MV-4-11 (cell line): ENCODE measurements at regions not wholly inside any gene's neighbourhood (a gene's known extent, or its start where the extent isn't known, plus 50 kb on each side); places are given as distances from the start of the nearest gene placed in this dataset.

Experiments
- DNase-seq: peaks from one replicate; lab custom pipeline; 2025; lab: John Stamatoyannopoulos, UW

DNA sequence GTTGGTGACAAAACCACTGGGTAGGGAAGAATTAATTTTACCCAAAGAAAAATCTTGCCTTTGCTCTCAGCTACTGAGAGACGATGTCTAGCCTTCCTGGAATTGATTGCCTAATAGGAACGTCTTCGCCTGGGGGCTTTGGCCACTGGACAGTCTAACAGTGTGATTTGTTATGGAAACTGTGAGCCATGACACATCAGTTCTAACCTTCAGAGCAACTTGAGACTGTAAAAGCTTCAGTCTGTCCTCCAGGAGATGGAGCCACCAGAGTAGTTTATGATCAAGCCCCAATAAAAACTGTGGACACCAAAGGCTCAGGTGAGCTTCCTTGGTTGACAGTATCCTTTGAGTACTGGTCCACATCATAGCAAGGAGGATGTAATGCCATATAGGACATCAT, 235.8 kb upstream of the TMCO5A start:
- DNase-seq: no peak

DNA sequence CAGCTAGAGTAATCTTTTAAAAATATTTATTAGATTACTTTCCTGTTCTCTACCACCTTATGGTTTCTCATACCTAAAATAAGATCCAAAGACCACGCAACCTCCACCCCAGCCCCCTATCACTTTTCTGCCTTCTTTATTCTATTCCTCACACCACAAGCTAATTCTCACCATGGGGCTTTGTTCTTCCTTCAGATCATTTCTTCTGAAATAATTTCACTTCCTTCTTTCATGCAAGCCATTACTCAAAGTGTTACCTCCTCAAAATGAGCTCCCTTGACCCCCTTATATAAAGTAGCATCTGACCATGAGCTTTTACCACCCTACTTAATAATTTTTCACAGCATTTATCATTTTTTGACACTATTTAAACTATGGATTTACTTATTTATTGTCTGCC, 233.2 kb upstream of the TMCO5A start:
- DNase-seq: peak; percentile 25

DNA sequence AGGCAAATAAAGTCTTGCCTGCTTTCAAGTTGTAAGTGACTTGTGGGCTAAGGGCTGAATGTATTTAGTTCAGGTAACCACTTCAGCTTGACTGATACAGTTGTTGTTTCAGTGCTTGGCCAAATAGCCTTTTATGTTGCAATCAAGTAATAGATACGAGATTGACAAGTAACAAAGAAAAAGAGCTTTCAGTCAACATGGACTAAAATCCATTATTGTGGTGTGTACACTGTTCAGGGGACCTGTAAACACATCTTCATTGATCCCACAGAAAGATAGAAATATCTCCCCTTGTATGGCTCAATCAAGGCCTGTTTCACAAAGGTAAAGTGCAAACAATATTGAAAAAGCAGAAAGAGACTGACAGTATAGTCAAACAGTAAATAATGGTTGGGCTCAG, 224.8 kb upstream of the TMCO5A start:
- no peak for DNase-seq

DNA sequence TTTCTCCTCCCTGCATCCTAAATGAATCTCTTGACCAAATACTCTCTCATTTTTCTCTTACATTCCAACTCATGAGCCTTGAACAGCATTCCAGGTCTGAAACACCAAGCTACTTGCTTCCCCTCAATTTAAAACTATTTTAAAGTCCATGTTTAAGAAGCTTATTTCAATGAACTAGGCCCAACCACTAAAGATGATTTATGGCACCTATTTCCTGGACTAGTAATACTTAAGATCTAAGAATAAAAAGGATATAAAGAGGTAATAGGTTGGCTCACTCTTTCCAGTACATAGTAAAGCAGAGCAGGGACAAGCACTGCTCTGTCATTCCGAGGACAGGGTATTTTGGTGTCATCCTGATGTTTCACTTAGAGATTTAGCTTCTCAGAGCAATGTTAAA, 219.3 kb upstream of the TMCO5A start:
- DNase-seq: no peak

DNA sequence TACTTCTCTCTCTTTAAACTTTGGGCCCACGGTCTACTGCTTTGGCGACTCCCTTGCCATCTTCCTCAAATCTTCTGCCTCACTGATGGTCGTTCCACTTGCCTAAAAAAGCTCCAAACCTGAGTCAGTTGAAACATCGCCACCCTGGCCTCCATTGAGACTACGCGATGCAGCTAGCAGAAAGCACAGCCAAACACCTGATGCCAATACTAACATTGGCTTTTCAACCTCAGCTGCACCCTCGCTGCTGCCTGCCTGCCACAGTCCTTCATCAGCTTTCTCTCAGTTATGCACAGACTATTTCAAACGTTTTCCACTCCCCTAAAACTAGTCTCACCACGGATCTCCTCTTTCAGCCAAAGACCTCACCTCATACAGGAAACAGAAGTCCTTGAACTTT, 214.2 kb upstream of the TMCO5A start:
- DNase-seq: no peak

DNA sequence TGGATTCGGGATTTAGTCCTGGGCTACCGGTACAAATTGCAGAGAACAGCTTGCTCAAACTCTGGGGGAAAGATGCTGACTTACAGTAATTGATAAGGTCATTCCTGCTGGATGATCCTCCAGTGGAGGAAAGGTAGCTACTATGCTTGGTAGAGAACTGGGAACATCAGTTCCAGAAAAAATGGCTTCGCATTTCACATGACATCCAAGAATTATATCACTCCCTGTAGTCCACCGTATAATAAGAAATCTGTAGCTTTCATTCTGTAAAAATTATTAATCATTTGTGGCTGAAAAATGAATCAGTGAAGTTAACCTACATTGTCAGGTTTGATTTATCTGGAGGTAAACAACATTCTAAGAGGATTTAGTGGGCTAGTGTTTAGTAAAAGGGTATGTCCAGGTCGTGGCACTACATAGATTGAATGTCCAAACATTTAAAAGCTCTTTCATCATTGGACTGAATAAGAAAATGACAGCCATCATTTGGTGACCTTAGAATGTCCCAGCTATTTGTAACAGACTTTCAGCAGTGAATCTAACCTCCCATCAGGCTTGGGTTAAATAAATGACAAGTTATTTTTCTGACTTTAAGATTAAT, 203.2 kb upstream of the TMCO5A start:
- no peak for DNase-seq

DNA sequence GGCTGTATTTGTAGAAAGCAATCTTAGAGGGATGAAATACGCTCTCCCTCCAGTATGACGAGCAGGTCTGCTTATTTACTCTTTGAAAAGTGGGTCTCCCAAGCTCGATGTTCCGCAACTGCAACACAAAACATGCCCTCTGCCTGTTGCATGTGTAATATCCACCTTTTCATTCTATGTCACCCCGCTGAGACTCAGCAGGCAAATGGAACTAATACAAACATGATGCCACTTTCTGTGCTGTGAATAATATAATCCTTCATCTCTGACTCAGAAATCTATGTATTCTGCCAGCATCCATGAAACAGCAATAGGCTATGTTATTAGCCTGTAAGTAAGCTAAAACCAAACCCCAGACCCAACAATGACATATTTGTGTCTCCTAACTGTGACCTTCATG, 200.8 kb upstream of the TMCO5A start:
- no peak for DNase-seq

DNA sequence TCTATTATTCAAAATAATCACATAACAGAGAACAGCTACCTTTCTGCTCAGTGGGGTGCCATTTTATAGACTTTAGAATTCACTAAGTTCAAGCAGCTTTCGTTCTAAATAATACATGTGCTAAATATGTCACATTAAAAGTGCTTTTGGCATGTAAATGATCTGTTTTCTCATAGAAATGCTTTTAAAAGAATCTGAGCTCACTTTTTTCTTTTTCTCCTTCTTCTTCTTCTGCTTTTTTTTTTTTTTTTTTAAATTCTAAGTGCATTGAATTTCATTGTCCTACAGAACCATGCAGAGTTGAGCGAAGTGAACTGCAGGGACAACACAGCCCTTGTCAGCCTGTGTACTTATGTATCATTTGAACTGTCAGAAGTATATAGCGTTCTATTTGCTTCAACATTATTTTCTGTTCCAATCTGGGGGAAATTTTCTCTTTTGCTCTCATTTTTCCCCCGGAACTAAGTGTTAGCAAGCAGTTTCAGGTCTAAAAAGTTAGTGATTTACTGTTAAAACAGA, 193.8 kb upstream of the TMCO5A start:
- no peak for DNase-seq

DNA sequence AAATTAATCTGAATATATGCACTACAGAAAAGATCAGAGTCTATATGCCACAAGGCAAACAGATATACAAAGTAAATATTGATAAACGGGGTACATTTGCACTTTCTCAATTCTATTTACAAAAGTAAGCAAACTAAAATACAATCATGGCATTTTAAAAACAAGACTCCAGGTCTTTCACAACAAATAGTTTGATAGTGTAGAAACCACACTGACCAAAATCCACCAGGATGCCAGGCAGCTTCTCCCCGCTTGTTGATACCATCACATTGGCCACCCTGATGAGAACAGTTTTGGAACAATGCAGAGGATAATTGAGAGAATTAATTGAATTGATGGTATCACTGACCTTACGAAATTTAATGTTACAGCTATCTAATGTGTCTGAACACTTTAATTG, 190.6 kb upstream of the TMCO5A start:
- no peak for DNase-seq

DNA sequence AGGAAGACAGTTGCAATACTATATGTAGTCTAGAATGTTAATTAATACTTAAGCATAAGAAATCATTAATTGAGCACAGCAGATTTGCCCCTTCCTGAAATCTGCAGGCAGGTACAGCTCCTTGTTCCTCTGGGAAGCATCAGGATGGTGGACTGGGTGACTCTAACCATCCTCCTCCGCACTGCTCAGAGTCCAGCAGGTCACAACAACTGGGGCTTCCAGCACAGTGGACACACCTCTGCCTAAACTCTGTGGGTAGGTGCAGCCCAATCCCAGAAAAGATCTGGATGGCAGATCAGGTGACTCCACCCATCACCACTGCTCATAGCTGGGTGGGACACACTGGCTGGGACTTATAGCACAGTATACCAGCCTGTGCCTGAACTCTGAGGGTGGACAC, 189.9 kb upstream of the TMCO5A start:
- DNase-seq: no peak

DNA sequence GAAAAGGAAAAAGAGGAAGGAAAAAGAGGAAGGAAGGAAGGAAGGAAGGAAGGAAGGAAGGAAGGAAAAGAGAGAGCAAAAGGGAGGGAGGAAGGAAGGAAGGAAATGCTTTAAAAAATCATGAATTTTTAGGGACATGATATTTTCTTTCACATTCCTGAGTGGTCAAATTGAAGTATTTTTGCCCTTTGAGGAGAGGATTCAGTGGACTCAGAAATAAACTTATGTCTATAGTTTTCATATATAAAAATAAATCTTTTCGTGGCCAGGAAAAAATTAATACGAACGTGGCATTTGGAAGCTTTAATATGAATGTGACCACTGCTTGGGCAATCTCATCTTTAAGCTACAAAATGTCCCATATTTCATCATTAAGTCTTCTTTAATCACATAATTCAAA, 183.0 kb upstream of the TMCO5A start:
- DNase-seq: no peak

DNA sequence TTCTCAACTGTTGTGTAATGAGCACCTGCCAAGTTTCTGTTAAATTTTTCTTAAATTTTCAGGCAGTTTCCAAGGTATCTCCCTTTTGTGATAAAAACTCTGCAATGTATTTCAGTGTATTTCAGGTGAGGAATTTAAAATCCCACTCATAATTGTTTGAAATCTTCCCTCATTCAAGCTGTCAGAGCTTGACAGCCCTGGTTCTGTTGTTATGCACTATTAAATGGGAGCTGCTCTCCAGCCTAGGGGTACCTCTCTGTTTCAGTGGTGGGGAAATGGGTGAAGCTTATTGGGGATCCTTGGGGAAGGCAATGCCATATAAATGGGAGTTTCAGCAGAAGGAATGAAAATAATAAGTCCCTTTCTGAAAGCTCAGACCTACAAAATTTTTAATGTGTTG, 178.0 kb upstream of the TMCO5A start:
- DNase-seq: no peak

DNA sequence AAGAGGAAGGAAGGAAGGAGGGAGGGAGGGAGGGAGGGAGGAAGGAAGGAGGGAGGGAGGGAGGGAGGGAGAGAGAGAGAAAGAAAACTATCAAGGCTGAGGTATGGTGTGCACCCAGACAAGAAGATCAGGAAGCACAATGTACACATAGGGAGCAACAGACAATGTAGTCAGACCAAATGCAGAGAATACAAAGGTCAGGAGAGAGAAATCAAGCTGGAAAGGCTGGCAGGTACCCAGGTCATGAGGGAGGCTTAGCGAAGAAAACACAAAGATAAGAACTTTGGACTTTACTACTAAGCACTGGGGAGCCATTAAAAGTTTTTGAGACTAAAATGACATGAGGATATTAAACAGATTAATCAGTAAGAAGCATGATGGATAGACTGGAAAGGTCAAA, 176.0 kb upstream of the TMCO5A start:
- no peak for DNase-seq

DNA sequence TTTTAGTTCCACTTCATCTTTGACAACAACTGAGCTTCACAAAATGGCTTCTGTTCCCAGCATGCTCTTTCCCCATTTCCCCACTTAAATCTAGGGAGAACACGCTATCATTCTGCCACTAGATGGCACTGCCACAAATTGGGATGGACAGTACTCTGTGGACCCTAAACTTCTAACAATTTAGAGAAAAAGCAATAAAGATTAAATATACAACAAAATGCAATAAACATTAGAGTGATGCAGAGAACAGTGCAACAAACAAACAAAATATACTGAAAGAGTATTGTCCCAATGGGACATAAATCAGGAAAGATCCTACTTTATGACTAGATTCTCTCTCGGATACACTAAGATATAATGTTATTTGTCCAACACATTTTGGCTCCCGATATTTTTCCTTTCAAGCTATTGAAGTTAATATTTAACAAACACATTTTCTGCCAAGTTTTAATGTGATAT, 169.7 kb upstream of the TMCO5A start:
- peak; percentile 69 for DNase-seq

DNA sequence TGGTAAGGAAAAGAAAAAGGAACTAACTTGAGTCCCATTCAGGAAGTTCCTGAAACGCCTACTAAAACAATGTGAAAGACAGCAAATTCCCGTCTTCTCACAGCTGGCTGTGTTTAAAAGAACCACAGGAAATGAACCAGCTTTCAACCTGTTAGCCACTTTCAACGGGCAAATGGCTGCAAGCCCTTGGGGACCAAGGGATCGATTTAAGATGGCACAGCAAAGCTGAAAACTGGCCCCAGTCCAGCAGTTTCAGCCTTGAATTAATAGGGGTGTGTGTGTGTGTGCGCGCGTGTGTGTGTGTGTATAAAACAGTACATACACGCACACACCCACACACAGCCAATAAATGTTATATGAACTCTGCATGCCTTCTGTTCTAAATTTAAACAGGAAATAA, 168.7 kb upstream of the TMCO5A start:
- peak; percentile 79 for DNase-seq

DNA sequence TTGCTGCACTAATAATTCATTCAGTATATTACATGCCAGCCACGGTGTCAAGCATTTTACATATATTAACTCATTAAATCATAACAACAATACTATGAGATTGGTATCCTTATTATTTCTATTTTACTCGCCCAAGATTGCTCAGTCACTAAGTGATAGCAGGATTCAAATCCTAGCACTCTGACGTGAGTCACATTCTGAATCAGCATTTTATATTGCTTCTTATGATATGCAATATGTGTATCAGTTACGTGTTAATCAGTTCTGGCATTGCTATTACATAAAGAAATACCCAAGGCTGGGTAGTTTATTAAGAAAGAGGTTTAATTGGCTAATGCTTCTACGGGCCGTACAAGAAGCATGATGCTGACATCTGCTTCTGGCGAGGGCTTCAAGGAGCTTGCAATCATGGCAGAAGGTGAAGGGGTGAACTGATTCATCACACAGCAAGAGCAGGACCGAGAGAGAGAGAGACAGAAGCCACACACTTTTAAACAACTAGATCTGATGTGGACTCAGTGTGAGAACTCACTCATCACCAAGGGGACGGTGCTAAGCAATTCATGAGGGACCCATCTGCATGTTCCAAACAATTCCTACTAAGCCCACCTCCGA, 166.5 kb upstream of the TMCO5A start:
- no peak for DNase-seq

DNA sequence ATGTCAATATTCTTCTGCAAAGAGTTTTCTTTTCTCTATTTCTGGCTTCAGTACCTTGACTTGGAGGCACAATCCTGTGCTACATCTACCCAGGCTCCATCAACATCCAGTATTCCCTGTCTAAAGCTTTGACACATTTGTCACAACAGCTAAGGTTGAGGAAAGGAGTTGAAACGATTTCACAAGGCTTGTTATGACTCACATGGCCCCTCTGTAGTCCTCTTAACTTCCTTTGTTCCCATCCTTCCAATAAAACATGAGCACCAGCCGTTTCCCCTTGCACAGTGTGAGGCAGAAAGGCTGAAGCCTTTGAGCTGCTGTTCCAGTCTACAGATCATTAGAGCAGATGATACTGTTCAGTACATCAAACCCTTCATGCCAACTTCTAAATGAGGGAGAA, 163.0 kb upstream of the TMCO5A start:
- DNase-seq: peak; percentile 79

DNA sequence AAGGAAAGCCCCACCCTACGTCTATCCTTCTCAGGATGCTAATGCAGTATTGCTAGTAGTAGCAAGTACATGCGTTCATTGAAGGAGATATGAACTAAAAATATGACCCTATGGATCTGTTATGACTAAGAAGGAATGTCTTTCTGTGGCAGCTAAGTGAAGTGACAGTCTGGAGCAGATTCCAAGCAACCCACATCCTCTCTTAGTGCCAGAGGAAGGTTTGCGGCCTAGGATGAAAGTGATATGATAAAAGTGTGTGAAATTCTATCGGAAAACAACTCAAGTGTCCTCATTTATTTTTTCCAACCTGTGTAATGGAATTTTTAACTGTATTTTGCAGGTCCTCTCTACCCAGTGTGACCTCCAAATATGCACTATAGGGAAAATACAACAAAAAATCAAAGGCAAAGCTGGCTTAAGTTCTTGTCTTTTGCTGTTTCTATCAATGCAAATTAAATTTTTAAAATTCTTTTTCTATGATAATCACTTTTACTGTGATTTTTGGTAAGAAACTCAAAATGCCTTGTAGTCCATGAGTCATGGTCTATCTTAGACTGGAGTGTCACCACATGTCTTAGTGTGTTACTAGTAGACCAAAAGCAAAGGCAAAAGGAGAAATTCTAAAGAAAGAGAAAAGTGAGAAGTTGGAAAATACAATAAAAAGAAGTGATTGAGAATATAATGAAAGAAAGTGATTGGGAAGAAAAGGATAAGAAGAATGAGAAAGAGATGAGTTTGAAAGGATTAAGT, 161.2 kb upstream of the TMCO5A start:
- DNase-seq: no peak

DNA sequence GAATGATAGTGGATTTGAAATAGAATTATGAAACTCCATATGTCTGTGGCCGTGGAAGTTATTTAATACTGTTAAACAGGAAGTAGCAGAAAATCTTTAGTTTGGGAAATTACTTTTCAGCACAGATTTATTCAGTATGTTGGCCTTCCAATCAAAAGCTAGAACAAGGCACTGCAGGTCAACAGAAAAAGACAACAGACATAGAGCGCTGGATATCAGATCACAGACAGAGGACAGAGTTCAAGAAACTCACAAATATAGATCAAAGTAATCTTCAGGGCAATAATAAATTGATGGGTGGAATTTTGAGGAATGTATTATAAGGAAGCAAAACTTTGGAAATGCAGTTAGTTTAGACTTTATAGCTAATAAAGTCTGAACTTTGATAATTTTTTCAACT, 159.5 kb upstream of the TMCO5A start:
- no peak for DNase-seq

DNA sequence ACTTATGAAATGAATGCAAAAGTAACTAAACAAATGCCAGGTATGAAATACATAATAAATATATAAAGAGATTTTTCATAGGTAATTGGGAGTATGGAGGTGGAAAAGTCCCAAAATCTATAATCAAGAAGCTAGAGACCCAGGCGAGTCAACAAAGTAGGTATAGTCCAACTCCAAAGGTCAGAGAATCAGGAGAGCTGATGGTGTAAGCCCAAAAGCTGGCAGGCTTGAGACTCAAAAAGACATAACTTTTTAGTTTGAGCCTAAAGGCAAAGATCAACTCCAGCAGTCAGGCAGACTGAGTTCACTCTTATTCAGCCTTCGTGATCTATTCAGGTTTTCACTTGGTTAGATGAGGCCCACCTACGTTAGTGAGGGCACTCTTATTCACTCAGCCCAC, 157.4 kb upstream of the TMCO5A start:
- DNase-seq: no peak

DNA sequence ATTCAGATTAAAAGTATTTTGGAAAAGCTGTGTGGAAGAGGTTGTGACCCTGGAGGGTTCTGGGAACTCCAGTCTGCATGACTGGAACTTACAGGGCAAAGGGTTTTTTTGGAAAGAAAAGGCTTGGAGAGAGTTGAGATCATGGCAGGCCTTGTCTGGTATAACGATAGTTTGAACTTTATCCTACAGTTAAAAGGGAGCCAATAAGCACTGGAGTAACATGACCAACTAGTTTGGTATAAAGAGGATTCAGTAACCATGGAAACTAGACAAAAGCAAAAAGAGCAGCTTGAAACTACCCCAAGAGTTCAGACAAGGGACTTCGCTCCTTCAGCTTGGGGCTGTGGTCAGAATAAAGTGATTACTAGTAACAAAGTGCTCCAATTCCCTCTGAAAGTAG, 151.2 kb upstream of the TMCO5A start:
- DNase-seq: no peak

DNA sequence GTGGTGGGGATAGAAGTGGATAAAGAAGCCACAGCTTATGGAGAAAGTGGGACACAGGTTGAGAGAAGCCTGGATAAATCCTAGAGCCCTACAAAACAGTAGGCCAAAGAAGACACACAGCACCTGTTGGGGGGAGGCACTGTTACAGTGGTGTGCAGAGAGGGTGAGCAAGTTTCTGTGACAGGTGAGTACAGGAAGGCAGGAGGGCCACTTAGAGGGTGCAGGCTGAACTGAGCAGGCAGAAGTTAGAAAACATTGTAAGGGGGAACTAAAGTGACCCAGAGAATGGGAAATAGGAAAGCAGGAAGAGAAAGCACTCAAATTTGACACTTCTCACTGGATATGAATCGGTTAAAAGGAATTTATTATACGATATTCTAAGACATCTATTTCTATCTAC, 146.1 kb upstream of the TMCO5A start:
- peak; percentile 1 for DNase-seq

DNA sequence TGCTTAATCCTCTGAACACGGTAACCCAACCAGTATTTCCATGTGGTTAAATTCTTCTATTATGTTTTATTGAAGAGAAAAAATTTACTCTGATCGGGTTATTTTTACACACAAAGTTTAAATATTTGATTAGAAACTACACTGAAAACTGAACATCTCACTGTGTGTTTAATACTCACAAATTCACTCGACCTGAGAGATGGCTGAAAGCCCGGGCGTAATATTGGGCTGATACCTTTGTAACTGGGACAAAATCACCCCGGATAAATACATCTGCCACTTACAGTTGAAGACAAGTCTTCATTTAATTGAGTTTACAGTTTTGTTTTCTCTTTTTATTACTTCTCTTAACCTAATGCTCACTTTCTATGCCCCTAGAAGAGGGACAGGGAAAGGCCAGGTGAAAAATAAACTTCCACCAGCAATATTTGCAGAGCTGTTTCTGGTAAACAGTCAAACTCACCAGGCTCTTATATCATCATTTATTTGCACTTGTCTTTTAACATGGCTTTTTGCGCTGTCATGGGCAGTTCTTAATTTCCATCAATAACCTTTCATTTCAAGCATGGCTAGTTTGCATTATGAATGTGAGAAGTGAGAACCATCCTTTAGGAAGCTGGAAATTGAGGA, 145.6 kb upstream of the TMCO5A start:
- DNase-seq: no peak
